LNCaP clone FGC (cell line): ENCODE measurements at regions not wholly inside any gene's neighbourhood (a gene's known extent, or its start where the extent isn't known, plus 50 kb on each side); places are given as distances from the start of the nearest gene placed in this dataset.

Source experiments
- DNase-seq: peaks from one replicate; pipeline ENCODE4 v3.0.0-alpha.2; 2011; ENCODE audit warnings: low read depth
- H3K4me3 ChIP-seq: 2 replicates; pipeline ENCODE4 v1.5.1; 2011; ENCODE audit warnings: mild to moderate bottlenecking, low read depth, low read length, control low read depth
- TF ChIP-seq, protein P1 (sequence below): IDR thresholded peaks from 2 replicates; pipeline ENCODE4 v1.5.1; 2012; ENCODE audit warnings: mild to moderate bottlenecking; ENCODE audit not compliant: control insufficient read depth, insufficient read depth; ENCODE audit errors: extremely low read depth

DNA sequence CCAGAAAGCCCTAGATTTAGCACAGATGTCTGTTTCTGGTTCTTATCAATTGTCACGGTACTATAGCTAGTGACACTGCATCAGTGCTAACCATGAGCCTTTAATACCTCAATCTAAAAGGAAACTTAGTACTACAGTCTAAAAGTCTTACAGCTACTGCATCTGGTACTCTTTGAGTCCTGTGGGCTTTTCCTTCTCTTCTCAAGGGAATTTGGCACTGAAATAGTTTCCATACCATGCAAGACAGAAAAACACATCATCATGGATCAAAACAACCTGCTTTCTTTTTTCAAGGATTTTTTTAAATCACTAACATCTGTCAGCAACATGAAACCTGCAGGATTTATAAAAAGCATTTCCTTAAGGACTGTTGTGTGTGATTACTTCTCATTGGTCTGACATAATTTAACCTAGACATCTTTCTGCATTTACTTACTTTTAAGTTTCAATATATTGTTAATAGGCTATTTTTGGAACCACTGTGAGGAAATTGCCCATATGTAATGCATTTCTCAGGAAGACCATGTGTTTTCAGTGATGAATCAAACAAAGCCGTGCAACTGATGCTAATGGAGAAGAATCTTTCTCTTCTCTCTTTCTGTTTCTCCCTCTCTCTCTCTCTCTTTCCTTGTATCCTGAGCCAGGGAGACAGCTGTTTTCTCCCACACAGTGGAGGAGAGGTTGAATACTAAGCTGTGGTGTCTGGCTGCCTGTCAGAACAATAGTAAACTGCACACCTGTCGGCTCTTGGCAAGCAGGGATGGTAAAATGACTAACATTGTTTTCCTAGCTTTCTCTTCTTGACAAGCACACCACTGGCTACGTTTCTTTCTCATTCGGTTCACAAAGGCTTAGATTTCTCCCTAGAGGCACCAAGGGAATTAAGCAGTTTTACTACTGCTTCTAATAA, 273.4 kb downstream of the CSNK1G3 start:
- peak; percentile 64 for DNase-seq
- no peak overlapping the region for H3K4me3 ChIP-seq
- TF ChIP-seq, protein P1, sequence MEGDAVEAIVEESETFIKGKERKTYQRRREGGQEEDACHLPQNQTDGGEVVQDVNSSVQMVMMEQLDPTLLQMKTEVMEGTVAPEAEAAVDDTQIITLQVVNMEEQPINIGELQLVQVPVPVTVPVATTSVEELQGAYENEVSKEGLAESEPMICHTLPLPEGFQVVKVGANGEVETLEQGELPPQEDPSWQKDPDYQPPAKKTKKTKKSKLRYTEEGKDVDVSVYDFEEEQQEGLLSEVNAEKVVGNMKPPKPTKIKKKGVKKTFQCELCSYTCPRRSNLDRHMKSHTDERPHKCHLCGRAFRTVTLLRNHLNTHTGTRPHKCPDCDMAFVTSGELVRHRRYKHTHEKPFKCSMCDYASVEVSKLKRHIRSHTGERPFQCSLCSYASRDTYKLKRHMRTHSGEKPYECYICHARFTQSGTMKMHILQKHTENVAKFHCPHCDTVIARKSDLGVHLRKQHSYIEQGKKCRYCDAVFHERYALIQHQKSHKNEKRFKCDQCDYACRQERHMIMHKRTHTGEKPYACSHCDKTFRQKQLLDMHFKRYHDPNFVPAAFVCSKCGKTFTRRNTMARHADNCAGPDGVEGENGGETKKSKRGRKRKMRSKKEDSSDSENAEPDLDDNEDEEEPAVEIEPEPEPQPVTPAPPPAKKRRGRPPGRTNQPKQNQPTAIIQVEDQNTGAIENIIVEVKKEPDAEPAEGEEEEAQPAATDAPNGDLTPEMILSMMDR: no peak

DNA sequence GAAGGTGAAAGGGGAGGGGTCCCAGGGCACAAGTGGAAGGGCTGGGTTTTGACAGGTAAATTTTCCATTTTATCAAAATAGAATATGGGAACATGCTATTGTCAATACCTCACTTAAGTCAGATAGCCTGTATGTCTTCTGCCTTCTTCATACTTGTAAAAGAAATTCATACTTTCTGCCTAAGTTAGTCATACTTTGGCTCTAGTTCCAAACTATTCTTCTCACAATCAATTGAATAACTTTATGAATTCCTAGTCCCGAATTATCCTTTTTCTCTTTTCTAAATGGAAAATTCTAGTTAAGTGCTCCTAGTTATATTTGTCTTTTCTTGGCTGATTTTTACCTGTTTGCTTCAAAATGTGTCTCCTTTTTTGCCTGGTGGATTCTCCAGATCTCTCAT, 271.4 kb downstream of the CSNK1G3 start:
- DNase-seq: no peak
- TF ChIP-seq, protein P1: no peak
- H3K4me3 ChIP-seq: no peak overlapping the region

DNA sequence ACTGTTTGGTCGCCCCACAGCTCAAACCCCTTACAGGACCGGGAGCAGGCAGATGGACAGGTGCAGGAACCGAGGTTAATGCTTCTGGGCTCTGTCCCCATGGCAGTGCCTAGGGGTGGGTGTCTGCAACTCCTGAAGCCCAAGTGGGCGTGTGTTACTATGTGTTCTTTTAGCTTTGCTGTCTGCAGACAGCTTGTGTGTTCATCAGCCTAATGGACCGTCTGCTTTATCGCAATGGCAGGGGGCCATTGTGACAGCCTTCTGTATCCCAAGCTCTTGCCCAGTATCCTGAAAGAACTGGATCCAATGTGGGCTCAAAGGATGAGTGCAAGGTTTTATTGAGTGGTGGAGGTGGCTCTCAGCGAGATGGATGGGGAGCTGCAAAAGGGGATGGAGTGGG, 266.7 kb downstream of the CSNK1G3 start:
- TF ChIP-seq, protein P1: no peak
- no peak overlapping the region for H3K4me3 ChIP-seq
- no peak for DNase-seq

DNA sequence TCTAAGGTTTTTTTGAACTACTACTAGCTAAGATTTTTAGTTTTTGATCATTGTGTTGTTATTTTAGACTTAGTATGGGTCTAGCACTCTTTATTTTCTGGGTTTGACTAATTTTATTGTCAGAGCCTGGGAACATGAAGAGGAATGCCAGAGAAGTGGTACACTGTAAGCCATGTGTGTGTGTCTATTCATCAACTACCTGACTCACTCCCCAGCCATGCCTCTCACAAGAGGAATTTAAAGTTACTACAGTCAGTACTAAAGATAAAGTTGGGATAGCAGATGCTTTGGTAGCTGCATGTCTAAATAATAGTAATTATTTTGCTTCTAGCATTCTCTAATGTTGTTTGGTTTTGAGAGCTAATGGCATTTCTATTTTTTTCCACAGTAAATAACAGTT, 264.8 kb downstream of the CSNK1G3 start:
- TF ChIP-seq, protein P1: no peak
- no peak for DNase-seq
- no peak overlapping the region for H3K4me3 ChIP-seq

DNA sequence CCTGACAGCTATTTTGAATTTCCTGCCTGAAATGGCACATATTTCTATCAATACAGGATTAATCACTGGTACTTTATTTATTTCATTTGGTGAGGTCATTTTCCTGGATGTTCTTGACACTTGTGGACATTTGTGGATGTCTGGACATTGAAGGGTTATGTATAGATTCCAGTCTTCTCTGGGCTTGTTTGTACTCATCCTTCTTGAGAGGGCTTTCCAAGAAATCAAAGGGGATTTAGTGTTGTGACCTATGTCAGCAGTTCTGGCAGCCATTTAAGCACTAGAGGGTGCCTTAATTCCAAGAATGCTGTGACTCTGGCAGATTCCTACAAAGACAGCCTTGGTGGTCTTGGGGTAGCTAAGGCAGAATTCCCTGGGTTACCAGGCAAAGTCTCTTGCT, 259.7 kb downstream of the CSNK1G3 start:
- H3K4me3 ChIP-seq: no peak overlapping the region
- TF ChIP-seq, protein P1: no peak
- DNase-seq: no peak

DNA sequence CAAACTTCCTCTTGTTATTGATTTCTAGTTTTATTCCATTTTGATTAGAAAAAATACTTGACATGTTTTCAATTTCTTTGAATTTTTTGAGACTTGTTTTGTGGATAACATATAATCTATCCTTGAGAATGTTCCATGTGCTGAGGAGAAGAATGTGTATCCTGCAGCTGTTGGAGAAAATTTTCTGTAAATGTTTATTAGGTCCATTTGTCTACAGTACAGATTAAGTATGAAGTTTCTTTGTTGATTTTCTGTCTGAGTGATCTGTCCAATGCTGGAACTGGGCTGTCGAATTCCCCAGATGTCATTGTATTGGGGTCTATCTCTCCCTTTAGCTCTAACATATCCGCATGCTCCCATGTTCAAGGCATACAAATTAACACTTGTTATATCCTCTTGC, 251.2 kb downstream of the CSNK1G3 start:
- no peak overlapping the region for H3K4me3 ChIP-seq
- TF ChIP-seq, protein P1: no peak
- no peak for DNase-seq

DNA sequence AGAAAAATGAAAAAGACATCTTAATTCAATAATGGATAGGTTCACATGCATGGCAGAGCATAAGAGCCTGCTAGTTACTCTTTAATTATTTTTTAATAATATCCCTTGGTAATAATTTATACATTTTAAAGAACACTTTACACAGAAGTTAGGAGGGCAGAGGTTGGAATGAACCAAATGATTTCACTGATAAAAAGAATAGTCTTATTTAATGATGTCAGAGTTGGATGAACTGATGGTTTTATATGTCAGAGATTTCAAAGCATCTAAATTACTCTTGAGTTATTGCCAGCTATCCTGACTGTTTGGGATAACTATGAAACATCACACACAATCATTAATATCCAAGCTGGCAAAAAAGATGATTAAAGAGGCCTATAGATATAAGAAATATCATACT, 244.8 kb downstream of the CSNK1G3 start:
- TF ChIP-seq, protein P1: no peak
- H3K4me3 ChIP-seq: no peak overlapping the region
- no peak for DNase-seq
